K562 (cell line): ENCODE measurements at regions not wholly inside any gene's neighbourhood (a gene's known extent, or its start where the extent isn't known, plus 50 kb on each side); places are given as distances from the start of the nearest gene placed in this dataset.

ENCODE experiments used
- ATAC-seq: fragments of 200-7000 bp; cut with Tn5 transposase; 3 replicates; pipeline ENCODE4 v1.9.1; 2020; ENCODE audit warnings: moderate library complexity
- BruUV-seq: library from RNA; stranded (reverse); fragments of 400-500 nt; replicated peaks from 2 replicates; lab custom pipeline; 2021; lab: Mats Ljungman, UMichigan
- CTCF ChIA-PET: fragments of 300-600 bp; formaldehyde crosslinking; extraction: SDS; loops from one replicate; lab custom pipeline; 2021; ENCODE audit warnings: low intra/inter-chr PET ratio; lab: Yijun Ruan, JAX
- POLR2A ChIA-PET: fragments of 300-600, 350-650 bp; sonication (Branson Sonifier 250); formaldehyde crosslinking; extraction: SDS; loops from one replicate; lab custom pipeline; 2021; ENCODE audit warnings: antibody characterized with exemption, inconsistent platforms; lab: Yijun Ruan, JAX
- DNase-seq, 4 experiments: peaks; one replicate each; pipeline versions ENCODE4 v3.0.0 to v3.0.0-alpha.2; 2011 to 2018; ENCODE audit warnings: low spot score in 3 of 4, mixed read lengths in 3 of 4; ENCODE audit errors: extremely low read depth in 1 of 4
- FAIRE-seq: peaks from 2 replicates; lab custom pipeline; 2011; peaks lifted over from hg19 to GRCh38; lab: Jason Lieb, UNC
- H2AFZ ChIP-seq: 2 replicates; pipeline ENCODE4 v1.6.0; 2011; ENCODE audit warnings: low read depth, low read length, control low read depth, inconsistent platforms
- H3K27ac ChIP-seq: fragments of 200-600 bp; 3 replicates; pipeline ENCODE4 v1.8.0; 2011; ENCODE audit warnings: low read depth, mild to moderate bottlenecking, control low read depth, inconsistent platforms, low read length, moderate library complexity, mixed read lengths; ENCODE audit errors: extremely low read depth
- H3K27me3 ChIP-seq, 2 experiments: fragments of 300-600 bp in 1 of 2; 2 replicates in 1 of 2; 3 replicates in 1 of 2; pipeline versions ENCODE4 v1.6.0 to v1.8.0; 2011; ENCODE audit warnings: inconsistent platforms in 2 of 2, low read length in 2 of 2, mild to moderate bottlenecking in 1 of 2, mixed read lengths in 1 of 2, moderate library complexity in 1 of 2; ENCODE audit not compliant: control insufficient read depth in 2 of 2, insufficient read depth in 2 of 2
- H3K36me3 ChIP-seq: fragments of 300-600 bp; 3 replicates; pipeline ENCODE4 v1.8.0; 2011; ENCODE audit warnings: mild to moderate bottlenecking, low read length, inconsistent platforms; ENCODE audit not compliant: control insufficient read depth, insufficient read depth
- H3K4me1 ChIP-seq, 2 experiments: fragments of 200-600 bp in 1 of 2; replicated peaks in 1 of 2; 2 replicates in 1 of 2; 3 replicates in 1 of 2; pipeline versions ENCODE4 v1.5.1 to v1.8.0; 2011; ENCODE audit warnings: inconsistent platforms in 2 of 2, low read length in 2 of 2, mild to moderate bottlenecking in 1 of 2, mixed read lengths in 1 of 2, moderate library complexity in 1 of 2; ENCODE audit not compliant: control insufficient read depth in 2 of 2, insufficient read depth in 2 of 2
- H3K4me2 ChIP-seq: 2 replicates; pipeline ENCODE4 v1.6.1; 2011; ENCODE audit warnings: low read length, control low read depth, inconsistent platforms, mixed read lengths; ENCODE audit not compliant: insufficient read depth
- H3K4me3 ChIP-seq: fragments of 200-600 bp; sonication (generic), shearing (Covaris generic); 2 replicates; pipeline ENCODE4 v1.5.1; 2016; ENCODE audit warnings: control low read depth, inconsistent platforms
- H3K79me2 ChIP-seq: fragments of 200-600 bp; 3 replicates; pipeline ENCODE4 v1.8.0; 2011; ENCODE audit warnings: low read length, inconsistent platforms; ENCODE audit not compliant: control insufficient read depth, insufficient read depth
- H3K9ac ChIP-seq, 2 experiments: 2 replicates each; pipeline versions ENCODE4 v1.6.0 to v1.6.1; 2011; ENCODE audit warnings: low read depth in 2 of 2, low read length in 2 of 2, control low read depth in 1 of 2, inconsistent platforms in 1 of 2, mild to moderate bottlenecking in 1 of 2, mixed read lengths in 1 of 2; ENCODE audit not compliant: insufficient read depth in 1 of 2
- H3K9me1 ChIP-seq: one replicate; pipeline ENCODE4 v1.6.0; 2011; ENCODE audit warnings: inconsistent platforms, mild to moderate bottlenecking, low read length, moderate library complexity; ENCODE audit not compliant: control insufficient read depth, insufficient read depth
- H3K9me3 ChIP-seq: replicated peaks from 2 replicates; pipeline ENCODE4 v1.5.1; 2011; ENCODE audit warnings: low read depth, low read length, inconsistent platforms; ENCODE audit not compliant: control insufficient read depth, insufficient read depth
- H4K20me1 ChIP-seq: replicated peaks from 2 replicates; pipeline ENCODE4 v1.6.1; 2011; ENCODE audit warnings: low read length, inconsistent platforms, mixed read lengths; ENCODE audit not compliant: control insufficient read depth, insufficient read depth
- ARHGAP35 ChIP-seq: fragments of 450-650 bp; IDR thresholded peaks from 2 replicates; pipeline ENCODE4 v1.6.1; 2018; ENCODE audit not compliant: partially characterized antibody
- ASH1L ChIP-seq: fragments of 450-650 bp; IDR thresholded peaks from 2 replicates; pipeline ENCODE4 v1.6.1; 2018; ENCODE audit warnings: borderline replicate concordance, mild to moderate bottlenecking, low read depth; ENCODE audit not compliant: partially characterized antibody
- CTBP1 ChIP-seq: fragments of 450-650 bp; IDR thresholded peaks from 2 replicates; pipeline ENCODE4 v1.6.1; 2016; ENCODE audit warnings: borderline replicate concordance
- DPF2 ChIP-seq: fragments of 450-650 bp; IDR thresholded peaks from 2 replicates; pipeline ENCODE4 v1.6.1; 2016
- ELF4 ChIP-seq: fragments of 450-650 bp; formaldehyde crosslinking; IDR thresholded peaks from 2 replicates; pipeline ENCODE4 v1.4.0; 2022; ENCODE audit warnings: missing genetic modification characterization
- HNRNPK ChIP-seq: fragments of 200-400 bp; formaldehyde crosslinking; IDR thresholded peaks from one replicate; pipeline ENCODE4 v1.6.1; 2018; ENCODE audit warnings: mild to moderate bottlenecking, low read depth, low read length; ENCODE audit not compliant: poor library complexity, severe bottlenecking
- HSF4 ChIP-seq: fragments of 250-450 bp; sonication (Bioruptor Pico); IDR thresholded peaks from 2 replicates; pipeline ENCODE4 v2.1.2; 2022; ENCODE audit warnings: mild to moderate bottlenecking, moderate library complexity, borderline replicate concordance
- NFE2 ChIP-seq: IDR thresholded peaks from 2 replicates; pipeline ENCODE4 v1.6.1; 2014; ENCODE audit warnings: antibody characterized with exemption, low read depth
- PHF8 ChIP-seq: fragments of 200-600 bp; sonication (generic); IDR thresholded peaks from 2 replicates; pipeline ENCODE4 v1.6.1; 2012; ENCODE audit warnings: mixed run types, mild to moderate bottlenecking, inconsistent platforms, low read length, moderate library complexity, borderline replicate concordance
- SMARCA4 ChIP-seq: fragments of 450-650 bp; IDR thresholded peaks from 2 replicates; pipeline ENCODE4 v1.6.1; 2016
- SMARCE1 ChIP-seq: fragments of 450-650 bp; IDR thresholded peaks from 2 replicates; pipeline ENCODE4 v1.7.1; 2016; ENCODE audit warnings: mild to moderate bottlenecking
- ZNF3 ChIP-seq: fragments of 250-450 bp; sonication (Bioruptor Pico); IDR thresholded peaks from 2 replicates; pipeline ENCODE4 v1.5.0; 2021; ENCODE audit warnings: mild to moderate bottlenecking, moderate library complexity
- WGBS: fragments of 100-300 bp; shearing (Covaris generic); methylation state at CpG from one replicate; pipeline ENCODE4 v1.1.6; 2016; ENCODE audit warnings: low coverage, mixed read lengths; ENCODE audit not compliant: insufficient coverage; ENCODE audit errors: missing lambda C conversion rate; 5-methylcytosine and 5-hydroxymethylcytosine counted together
- in situ Hi-C: fragments of 300-500 bp; cut with MboI; formaldehyde crosslinking; loops from 4 replicates; pipeline ENCODE4 v1.15.0; 2018; ENCODE audit warnings: inconsistent platforms, mixed read lengths
- intact Hi-C: fragments of 100-400 bp; cut with micrococcal nuclease; formaldehyde crosslinking; loops from 2 replicates; pipeline ENCODE4 v1.14.2; 2022
- TF ChIP-seq, protein P1 (sequence below): fragments of 450-650 bp; IDR thresholded peaks from 2 replicates; pipeline ENCODE4 v1.6.1; 2016
- TF ChIP-seq, protein P2 (sequence below): fragments of 450-650 bp; formaldehyde crosslinking; IDR thresholded peaks from 2 replicates; pipeline ENCODE4 v1.4.0; 2020; ENCODE audit warnings: mild to moderate bottlenecking, moderate library complexity
- TF ChIP-seq, protein P3 (sequence below): IDR thresholded peaks from 3 replicates; pipeline ENCODE4 v1.6.1; 2011; ENCODE audit warnings: borderline replicate concordance, mild to moderate bottlenecking; ENCODE audit not compliant: insufficient read length, insufficient read depth

DNA sequence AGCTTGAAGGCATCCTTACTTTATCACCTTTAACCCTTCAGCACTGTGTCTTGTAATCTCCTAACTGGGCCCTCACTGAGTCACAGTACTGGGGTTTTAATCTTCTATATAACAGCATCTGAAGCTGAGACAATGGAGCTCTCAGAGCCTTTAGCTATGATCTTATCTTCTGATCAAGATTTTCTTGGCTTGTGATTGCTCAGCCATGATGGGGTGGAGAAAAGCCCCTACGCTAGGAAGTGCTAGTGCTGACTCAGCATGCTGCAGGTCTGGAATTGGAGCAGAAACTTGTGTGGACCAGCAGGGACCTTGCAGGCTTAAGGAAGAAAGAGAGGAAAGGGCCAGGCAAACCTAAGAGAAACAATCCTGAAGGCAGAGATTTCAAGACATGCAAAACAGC is 71.7 kb upstream of the EED start:
- in situ Hi-C loops (no loop called here), intact Hi-C loops (loop anchor here (10.0 kb wide), 1 partner anchor 508 kb away; the partner anchor contains the start of gene CREBZF)
- ChIA-PET POLR2A (interaction anchor here (0.7 to 1.6 kb wide), 3 partner anchors 9 to 12 kb away, joined by 4 to 5 read pairs (median 4); no protein-coding TSS in a partner anchor), CTCF (no interaction called here)
- Histone ChIP-seq H3K36me3 (no peaks in the 10 kb centered on the region), H3K4me1 (peaks cover 49 to 67% of the 10 kb centered on the region in 2 experiments), H4K20me1 (no peaks in the 10 kb centered on the region), H3K9me3 (no peaks in the 10 kb centered on the region), H3K27ac (peak overlapping the region; percentile 6; the same call in 2 of the 3 replicates), H3K27me3 (no peaks in the 10 kb centered on the region; a peak in 1 of 5 replicates), H3K9me1 (peaks cover 4% of the 10 kb centered on the region), H3K4me2 (no peak overlapping the region), H2AFZ (no peak overlapping the region), H3K4me3 (no peak overlapping the region), H3K9ac (peak overlapping the region in 1 of 2 experiments; percentile 5; a peak in 1 of 4 replicates), H3K79me2 (peaks cover 3% of the 10 kb centered on the region; the same call in 1 of the 3 replicates)
- whole genome bisulfite sequencing: 29% methylated on average over 1 of the region's 1 CpG
- no TSS peak for BruUV-seq
- FAIRE-seq (peak; percentile 32), ATAC-seq (no peak), DNase-seq (peak in 3 of 4 experiments; percentile 32 to 65 (median 37))
- peak; percentile 63 for TF ChIP-seq DPF2
- 0 out of 2 replicates have a peak, but pooled peaks have one; percentile 62 for TF ChIP-seq ELF4 (CRISPR knock-in tag)
- TF ChIP-seq PHF8: no peak
- TF ChIP-seq, protein P1, sequence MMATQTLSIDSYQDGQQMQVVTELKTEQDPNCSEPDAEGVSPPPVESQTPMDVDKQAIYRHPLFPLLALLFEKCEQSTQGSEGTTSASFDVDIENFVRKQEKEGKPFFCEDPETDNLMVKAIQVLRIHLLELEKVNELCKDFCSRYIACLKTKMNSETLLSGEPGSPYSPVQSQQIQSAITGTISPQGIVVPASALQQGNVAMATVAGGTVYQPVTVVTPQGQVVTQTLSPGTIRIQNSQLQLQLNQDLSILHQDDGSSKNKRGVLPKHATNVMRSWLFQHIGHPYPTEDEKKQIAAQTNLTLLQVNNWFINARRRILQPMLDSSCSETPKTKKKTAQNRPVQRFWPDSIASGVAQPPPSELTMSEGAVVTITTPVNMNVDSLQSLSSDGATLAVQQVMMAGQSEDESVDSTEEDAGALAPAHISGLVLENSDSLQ: no peak
- TF ChIP-seq HNRNPK: no peak
- TF ChIP-seq, protein P2, sequence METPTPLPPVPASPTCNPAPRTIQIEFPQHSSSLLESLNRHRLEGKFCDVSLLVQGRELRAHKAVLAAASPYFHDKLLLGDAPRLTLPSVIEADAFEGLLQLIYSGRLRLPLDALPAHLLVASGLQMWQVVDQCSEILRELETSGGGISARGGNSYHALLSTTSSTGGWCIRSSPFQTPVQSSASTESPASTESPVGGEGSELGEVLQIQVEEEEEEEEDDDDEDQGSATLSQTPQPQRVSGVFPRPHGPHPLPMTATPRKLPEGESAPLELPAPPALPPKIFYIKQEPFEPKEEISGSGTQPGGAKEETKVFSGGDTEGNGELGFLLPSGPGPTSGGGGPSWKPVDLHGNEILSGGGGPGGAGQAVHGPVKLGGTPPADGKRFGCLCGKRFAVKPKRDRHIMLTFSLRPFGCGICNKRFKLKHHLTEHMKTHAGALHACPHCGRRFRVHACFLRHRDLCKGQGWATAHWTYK (CRISPR knock-in tag): peak; percentile 30; the same call in 1 of the 2 replicates
- TF ChIP-seq, protein P3, sequence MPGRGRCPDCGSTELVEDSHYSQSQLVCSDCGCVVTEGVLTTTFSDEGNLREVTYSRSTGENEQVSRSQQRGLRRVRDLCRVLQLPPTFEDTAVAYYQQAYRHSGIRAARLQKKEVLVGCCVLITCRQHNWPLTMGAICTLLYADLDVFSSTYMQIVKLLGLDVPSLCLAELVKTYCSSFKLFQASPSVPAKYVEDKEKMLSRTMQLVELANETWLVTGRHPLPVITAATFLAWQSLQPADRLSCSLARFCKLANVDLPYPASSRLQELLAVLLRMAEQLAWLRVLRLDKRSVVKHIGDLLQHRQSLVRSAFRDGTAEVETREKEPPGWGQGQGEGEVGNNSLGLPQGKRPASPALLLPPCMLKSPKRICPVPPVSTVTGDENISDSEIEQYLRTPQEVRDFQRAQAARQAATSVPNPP: no peak
- peak; percentile 42; the same call in 1 of the 2 replicates for TF ChIP-seq CTBP1
- TF ChIP-seq ARHGAP35: no peak
- TF ChIP-seq SMARCE1: peak; percentile 50; the same call in 1 of the 2 replicates
- TF ChIP-seq ASH1L: no peak
- TF ChIP-seq NFE2: peak; percentile 86
- no peak for TF ChIP-seq HSF4 (CRISPR knock-in tag)
- 0 out of 2 replicates have a peak, but pooled peaks have one; percentile 34 for TF ChIP-seq SMARCA4
- no peak for TF ChIP-seq ZNF3
